Mucosa of rectum (tissue), 2 donors: ENCODE measurements at regions not wholly inside any gene's neighbourhood (a gene's known extent, or its start where the extent isn't known, plus 50 kb on each side); places are given as distances from the start of the nearest gene placed in this dataset.

Experiments
- H3K27ac ChIP-seq, 2 donors: one replicate each; pipeline ENCODE4 v1.7.0; 2013; ENCODE audit warnings: inconsistent platforms in 2 of 2, low read depth in 2 of 2, low read length in 2 of 2
- H3K27me3 ChIP-seq, 2 donors: one replicate each; pipeline ENCODE4 v1.7.0; 2013; ENCODE audit warnings: low read length in 2 of 2; ENCODE audit not compliant: control insufficient read depth in 2 of 2, insufficient read depth in 2 of 2
- H3K36me3 ChIP-seq, 2 donors: one replicate each; pipeline ENCODE4 v1.7.0; 2013; ENCODE audit warnings: low read length in 2 of 2; ENCODE audit not compliant: control insufficient read depth in 2 of 2, insufficient read depth in 2 of 2
- H3K4me1 ChIP-seq, 2 donors: one replicate each; pipeline ENCODE4 v1.7.0; 2013; ENCODE audit warnings: low read length in 2 of 2, mild to moderate bottlenecking in 1 of 2; ENCODE audit not compliant: control insufficient read depth in 2 of 2, insufficient read depth in 2 of 2
- H3K4me3 ChIP-seq, 2 donors: one replicate each; pipeline ENCODE4 v1.7.0; 2013; ENCODE audit warnings: low read length in 2 of 2
- H3K9ac ChIP-seq, 2 donors: one replicate each; pipeline ENCODE4 v1.7.0; 2013; ENCODE audit warnings: low read length in 2 of 2, low read depth in 1 of 2, mild to moderate bottlenecking in 1 of 2
- H3K9me3 ChIP-seq, 2 donors: one replicate each; pipeline ENCODE4 v1.7.0; 2013; ENCODE audit warnings: low read length in 2 of 2; ENCODE audit not compliant: control insufficient read depth in 2 of 2
- donor health status: healthy.
- donor health status: Normal muscosa, but diverticular disease.

DNA sequence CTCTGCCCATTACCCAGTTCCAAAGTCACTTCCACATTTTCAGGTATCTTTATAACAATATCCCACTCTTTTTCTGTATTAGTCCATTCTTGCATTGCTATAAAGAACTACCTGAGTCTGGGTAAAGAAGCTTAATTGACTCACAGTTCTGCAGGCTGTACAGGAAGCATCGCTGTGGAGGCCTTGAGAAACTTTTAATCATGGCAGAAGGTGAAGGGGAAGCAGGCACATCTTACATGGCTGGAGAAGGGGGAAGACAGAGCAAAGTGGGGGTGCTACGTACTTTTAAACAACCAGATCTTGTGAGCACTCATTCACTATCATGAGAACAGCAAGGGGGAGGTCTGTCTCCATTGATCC is 85.4 kb upstream of the MAP4K3 start:
- Histone ChIP-seq H3K27me3 (no peaks in the 10 kb centered on the region), H3K9ac (no peak overlapping the region), H3K27ac (peak overlapping the region in 1 of 2 donors; percentile 3), H3K36me3 (no peaks in the 10 kb centered on the region), H3K4me3 (no peak overlapping the region), H3K4me1 (no peaks in the 10 kb centered on the region), H3K9me3 (peaks cover 3% of the 10 kb centered on the region in 2 donors)

DNA sequence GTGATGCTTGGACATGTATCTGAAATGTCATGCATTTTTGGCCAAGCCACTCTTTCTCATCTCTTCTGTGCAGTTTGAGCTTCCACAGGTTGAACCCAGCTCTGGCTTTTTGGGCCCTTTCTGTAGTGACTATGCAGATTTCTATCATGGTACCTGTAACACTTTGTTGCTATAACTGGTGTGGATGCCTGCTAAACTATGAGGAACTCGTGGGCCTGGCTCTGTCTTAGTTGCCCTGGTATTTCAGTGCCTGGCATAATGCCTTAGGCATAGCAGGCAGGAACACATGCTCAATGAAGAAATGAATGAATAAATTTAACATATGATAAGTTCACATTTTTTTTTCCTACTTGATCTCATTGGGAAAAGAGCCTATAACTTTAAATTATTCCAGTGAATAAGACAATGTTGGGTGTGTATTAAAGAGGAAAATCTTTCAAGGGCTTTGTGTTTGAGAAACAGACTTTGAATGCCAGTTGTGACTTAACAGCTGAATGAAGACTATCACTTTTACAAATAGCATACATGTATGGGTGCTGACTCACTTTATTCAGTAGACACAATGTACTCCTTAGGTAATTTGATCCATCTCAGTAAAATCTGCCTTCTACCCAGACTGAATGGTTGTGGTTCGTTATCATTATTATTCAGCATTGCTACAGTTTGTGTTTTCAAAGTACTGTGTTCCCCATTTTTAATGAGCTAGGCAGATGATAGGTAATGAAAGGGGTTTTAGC is 86.4 kb upstream of the MAP4K3 start:
- Histone ChIP-seq H3K36me3 (no peaks in the 10 kb centered on the region), H3K9ac (no peak overlapping the region), H3K4me3 (no peak overlapping the region), H3K27ac (no peak overlapping the region), H3K9me3 (peaks cover 3% of the 10 kb centered on the region in 2 donors), H3K27me3 (no peaks in the 10 kb centered on the region), H3K4me1 (no peaks in the 10 kb centered on the region)

DNA sequence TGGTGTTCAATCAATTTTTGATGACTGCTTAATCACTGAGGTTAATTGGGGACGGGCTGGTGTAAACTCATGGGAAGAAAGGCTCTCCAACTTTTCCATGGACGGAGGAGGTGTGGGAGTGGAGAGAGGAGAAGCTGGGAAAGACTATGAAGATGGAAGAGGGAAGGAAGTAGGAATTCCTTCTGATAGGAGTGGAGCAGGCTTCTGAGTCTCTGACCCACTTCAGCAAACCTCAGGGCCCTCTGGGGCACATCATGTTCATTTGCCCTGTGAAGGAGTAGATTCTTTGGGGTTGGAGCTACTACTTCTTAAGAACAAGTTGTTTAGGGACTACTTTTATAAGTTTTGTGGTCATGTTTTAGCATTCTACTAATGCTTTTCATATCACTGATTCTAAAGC is 87.0 kb upstream of the MAP4K3 start:
- no peaks in the 10 kb centered on the region for H3K36me3 ChIP-seq
- H3K27me3 ChIP-seq: no peaks in the 10 kb centered on the region
- H3K9ac ChIP-seq: no peak overlapping the region
- H3K27ac ChIP-seq: no peak overlapping the region
- peaks cover 3% of the 10 kb centered on the region in 2 donors for H3K9me3 ChIP-seq
- H3K4me1 ChIP-seq: no peaks in the 10 kb centered on the region
- H3K4me3 ChIP-seq: no peak overlapping the region

DNA sequence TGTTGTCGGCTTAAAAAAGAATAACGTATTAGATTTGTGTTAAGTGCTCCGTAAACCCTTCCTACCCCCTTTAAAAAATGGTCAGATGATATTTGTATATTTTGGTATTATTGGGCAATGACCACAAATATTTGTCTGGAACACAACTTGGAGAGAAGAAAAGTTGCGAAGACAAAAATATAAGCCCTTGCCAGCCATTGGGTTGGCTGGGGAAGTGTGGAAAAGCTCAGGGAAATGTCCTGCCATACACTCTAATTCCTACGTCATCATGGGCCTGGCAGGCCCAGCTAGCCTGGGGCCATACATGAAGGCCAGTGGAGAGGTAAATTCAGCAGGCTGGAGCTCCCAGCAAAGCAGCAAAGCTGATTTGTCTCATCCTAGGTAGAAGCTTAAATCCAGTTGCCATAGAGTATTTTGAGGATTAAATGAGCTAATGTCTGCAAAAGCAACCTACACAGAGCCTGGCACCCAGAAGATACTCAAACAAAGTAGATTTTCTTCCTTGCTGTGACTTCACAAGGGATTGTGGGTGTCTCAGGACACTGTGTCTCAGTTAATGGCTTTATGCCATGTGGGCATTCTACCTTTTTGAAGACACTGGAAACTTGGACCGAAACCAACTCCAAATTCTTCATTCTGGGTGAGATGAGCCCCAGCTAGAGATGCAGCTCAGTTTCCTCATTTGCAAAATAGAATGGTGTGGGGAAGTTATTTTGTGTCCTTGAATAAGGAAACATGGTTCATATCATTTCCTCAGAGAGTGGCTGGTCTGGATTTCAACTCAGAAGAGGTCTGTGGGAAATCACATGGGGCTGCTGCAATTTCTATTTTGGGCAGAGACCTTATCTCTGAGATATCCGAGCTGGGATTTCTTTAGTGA is 87.9 kb upstream of the MAP4K3 start:
- H3K36me3 ChIP-seq: no peaks in the 10 kb centered on the region
- H3K4me3 ChIP-seq: no peak overlapping the region
- no peak overlapping the region for H3K27ac ChIP-seq
- H3K9me3 ChIP-seq: peaks cover 3% of the 10 kb centered on the region in 2 donors
- H3K4me1 ChIP-seq: no peaks in the 10 kb centered on the region
- no peak overlapping the region for H3K9ac ChIP-seq
- no peaks in the 10 kb centered on the region for H3K27me3 ChIP-seq

DNA sequence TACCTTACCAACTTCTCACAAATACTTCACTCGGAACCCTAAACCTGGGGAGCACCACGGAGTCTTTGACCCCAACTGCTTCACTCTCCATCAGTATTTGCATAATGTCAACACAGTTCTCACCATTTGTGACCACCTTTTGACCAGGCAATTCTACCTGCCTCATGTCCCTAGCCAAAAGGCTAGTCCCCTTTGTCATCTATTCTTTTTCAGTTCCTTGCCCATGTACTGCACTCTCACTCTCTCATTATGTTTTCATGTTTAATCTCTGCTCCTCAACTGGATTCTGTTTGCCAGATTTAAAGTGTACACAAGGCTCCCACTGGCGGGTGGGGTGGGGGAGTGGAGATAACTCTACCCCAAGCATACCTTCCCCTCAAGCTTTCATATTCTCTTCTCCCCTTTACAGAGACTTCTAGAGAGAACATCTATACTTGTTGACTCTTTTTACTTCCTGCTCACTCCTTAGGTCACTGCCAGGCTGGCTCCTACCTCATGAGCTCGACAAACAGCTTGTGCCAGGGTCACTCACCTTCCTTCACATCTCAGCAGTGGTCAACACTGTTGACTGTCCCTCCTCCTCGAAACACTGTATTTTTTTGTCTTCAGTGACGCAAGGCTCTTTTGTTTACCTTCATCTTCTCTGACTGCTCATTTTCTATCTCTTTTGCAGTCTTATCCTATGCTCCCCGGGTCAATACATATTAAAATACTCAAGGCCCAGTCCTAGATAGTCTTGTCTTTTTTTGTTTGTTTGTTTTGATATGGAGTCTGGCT is 88.7 kb upstream of the MAP4K3 start:
- no peaks in the 10 kb centered on the region for H3K36me3 ChIP-seq
- H3K27me3 ChIP-seq: no peaks in the 10 kb centered on the region
- H3K4me3 ChIP-seq: no peak overlapping the region
- H3K4me1 ChIP-seq: no peaks in the 10 kb centered on the region
- no peak overlapping the region for H3K9ac ChIP-seq
- no peak overlapping the region for H3K27ac ChIP-seq
- H3K9me3 ChIP-seq: peaks cover 3% of the 10 kb centered on the region in 2 donors

DNA sequence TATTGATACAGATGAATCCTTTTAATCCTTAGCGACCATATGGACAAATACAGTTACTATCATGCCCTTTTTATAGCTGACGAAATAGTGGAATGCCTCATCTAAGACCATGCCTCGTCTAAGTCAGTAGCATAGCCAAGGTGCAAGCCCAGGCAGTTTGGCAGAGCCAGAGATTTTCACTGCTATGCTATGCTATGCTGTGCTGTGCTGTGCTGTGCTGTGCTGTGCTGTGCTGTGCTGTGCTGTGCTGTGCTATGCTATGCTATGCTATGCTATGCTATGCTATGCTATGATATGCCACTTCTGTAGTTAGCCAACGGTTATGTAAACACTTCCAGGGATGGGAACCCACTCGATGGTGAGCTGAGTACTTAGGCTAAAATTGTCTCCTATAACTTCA is 91.6 kb upstream of the MAP4K3 start:
- H3K27me3 ChIP-seq: no peaks in the 10 kb centered on the region
- H3K36me3 ChIP-seq: no peaks in the 10 kb centered on the region
- H3K9ac ChIP-seq: no peak overlapping the region
- no peaks in the 10 kb centered on the region for H3K9me3 ChIP-seq
- H3K27ac ChIP-seq: no peak overlapping the region
- no peaks in the 10 kb centered on the region for H3K4me1 ChIP-seq
- no peak overlapping the region for H3K4me3 ChIP-seq

DNA sequence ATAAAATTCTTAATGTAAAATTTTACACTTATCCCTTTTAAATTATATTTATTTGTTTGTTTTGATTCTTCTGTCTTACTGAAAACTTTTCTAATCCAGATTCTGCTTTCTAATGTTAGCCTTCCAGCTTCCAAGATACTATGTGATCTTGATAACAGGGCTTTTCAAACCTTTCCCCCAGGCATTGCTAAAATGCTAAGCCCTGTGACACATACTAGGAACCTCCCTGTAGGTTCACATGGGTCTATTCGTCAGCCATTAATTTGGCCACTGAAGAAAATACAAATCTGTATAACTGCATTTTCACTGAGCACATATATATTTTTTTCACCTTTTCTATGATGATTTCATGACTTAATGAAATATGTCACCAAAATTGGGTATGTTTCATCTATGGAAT is 92.8 kb upstream of the MAP4K3 start:
- no peak overlapping the region for H3K27ac ChIP-seq

DNA sequence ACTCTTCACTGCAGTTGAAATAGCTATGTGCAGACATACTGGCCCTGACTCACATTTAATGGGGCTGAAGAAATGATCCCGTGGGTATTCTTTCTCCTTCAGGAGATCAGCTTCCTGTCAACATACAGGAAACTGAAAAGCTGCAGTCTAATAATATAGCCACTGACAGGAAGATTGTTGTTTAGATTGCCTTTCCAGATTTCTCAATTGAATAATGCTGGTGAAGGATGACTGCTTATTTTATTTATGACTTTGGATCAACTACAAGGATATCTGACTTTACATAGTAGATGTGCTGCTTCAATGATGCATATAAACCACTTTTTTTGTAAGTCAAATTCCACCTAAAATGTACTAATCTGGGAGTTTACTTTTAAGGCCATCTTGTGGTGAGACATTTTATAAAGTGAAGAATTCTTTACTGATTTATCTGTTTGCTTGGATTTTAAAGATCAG is 93.4 kb upstream of the MAP4K3 start:
- no peak overlapping the region for H3K4me3 ChIP-seq
- no peak overlapping the region for H3K27ac ChIP-seq
- no peaks in the 10 kb centered on the region for H3K27me3 ChIP-seq
- no peak overlapping the region for H3K9ac ChIP-seq
- no peaks in the 10 kb centered on the region for H3K36me3 ChIP-seq
- no peaks in the 10 kb centered on the region for H3K4me1 ChIP-seq
- no peaks in the 10 kb centered on the region for H3K9me3 ChIP-seq

More for the DNA sequence above, 92.8 kb upstream of the MAP4K3 start:
- Histone ChIP-seq H3K4me1 (no peaks in the 10 kb centered on the region), H3K36me3 (no peaks in the 10 kb centered on the region), H3K9ac (no peak overlapping the region), H3K27me3 (no peaks in the 10 kb centered on the region), H3K4me3 (no peak overlapping the region), H3K9me3 (no peaks in the 10 kb centered on the region)

DNA sequence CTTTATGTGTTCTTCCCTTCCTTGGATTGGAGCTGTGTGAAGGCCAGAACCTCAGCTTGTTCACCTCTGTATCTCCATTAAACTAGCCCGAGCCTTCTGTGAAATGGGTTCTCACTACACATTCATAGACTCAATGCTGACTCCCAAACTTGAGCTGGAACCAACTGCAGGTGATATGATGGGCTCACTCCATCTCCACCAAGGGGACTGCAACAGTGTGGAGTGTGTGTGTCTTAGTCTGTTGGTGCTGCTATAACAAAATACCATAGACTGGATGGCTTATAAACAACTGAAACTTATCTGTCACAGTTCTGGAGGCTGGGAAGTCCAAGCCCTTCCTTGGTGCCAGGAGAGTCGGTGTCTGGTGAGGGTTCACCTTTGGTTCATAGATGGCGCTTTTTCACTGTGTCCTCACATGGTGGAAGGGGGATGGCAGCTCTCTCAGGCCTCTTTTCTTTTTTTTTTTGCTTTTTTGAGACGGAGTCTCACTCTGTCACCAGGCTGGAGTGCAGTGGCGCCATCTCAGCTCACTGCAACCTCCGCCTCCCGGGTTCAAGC is 94.2 kb upstream of the MAP4K3 start:
- H3K4me3 ChIP-seq: no peak overlapping the region
- H3K27me3 ChIP-seq: no peaks in the 10 kb centered on the region
- no peak overlapping the region for H3K27ac ChIP-seq
- no peaks in the 10 kb centered on the region for H3K4me1 ChIP-seq
- no peaks in the 10 kb centered on the region for H3K36me3 ChIP-seq
- no peak overlapping the region for H3K9ac ChIP-seq
- H3K9me3 ChIP-seq: no peaks in the 10 kb centered on the region
